ENCODE measurements at regions not wholly inside any gene's neighbourhood (a gene's known extent, or its start where the extent isn't known, plus 50 kb on each side); places are given as distances from the start of the nearest gene placed in this dataset.
"Not testable (repeated sequence)": the region's sequence is repeated elsewhere in the genome, so short reads cannot be mapped to it uniquely, and the experiment has no call there.

GRCh38 chr22:11370311-11370710, 4157.7 kb upstream of the OR11H1 start:
- H3K4me3 Mint-ChIP-seq; H3K36me3 Mint-ChIP-seq; POLR2A ChIA-PET; intact Hi-C loops (cut with micrococcal nuclease); H3K27ac Mint-ChIP-seq; DNase-seq; H3K27me3 Mint-ChIP-seq; CTCF ChIA-PET; H3K4me1 Mint-ChIP-seq (ENCODE audit: low read depth): not testable (repeated sequence)
- H3K9me3 Mint-ChIP-seq = peaks cover 32% of the 10 kb centered on the region

Measured in activated CD4-positive, alpha-beta memory T cell treated with anti-CD3 and anti-CD28 coated beads for 36 hours (primary cell).